HPDE6-E6E7 (cell line): ENCODE measurements at regions not wholly inside any gene's neighbourhood (a gene's known extent, or its start where the extent isn't known, plus 50 kb on each side); places are given as distances from the start of the nearest gene placed in this dataset.
"Not testable (repeated sequence)": the region's sequence is repeated elsewhere in the genome, so short reads cannot be mapped to it uniquely, and the experiment has no call there.

Experiments
- DNase-seq: peaks from one replicate; pipeline ENCODE4 v3.0.0; 2011; ENCODE audit warnings: missing footprints; ENCODE audit errors: extremely low spot score

GRCh38 chr5:109989994-109990722, 300.4 kb downstream of the MAN2A1 start:
- DNase-seq: no peak

GRCh38 chr5:109990723-109991359, 301.1 kb downstream of the MAN2A1 start:
- DNase-seq: no peak

- no peak for DNase-seq
These were observed 302.7 kb downstream of the MAN2A1 start for GRCh38 chr5:109992264-109992915.

GRCh38 chr5:109994135-109994534, 304.4 kb downstream of the MAN2A1 start:
- DNase-seq: no peak

GRCh38 chr5:109996246-109996645, 306.5 kb downstream of the MAN2A1 start:
- no peak for DNase-seq

GRCh38 chr5:109997161-109997560, 307.4 kb downstream of the MAN2A1 start:
- no peak for DNase-seq

- no peak for DNase-seq
These were observed 308.5 kb downstream of the MAN2A1 start for GRCh38 chr5:109998208-109998607.

- no peak for DNase-seq
These were observed 309.0 kb downstream of the MAN2A1 start for GRCh38 chr5:109998726-109999125.

GRCh38 chr5:110001648-110002047, 311.9 kb downstream of the MAN2A1 start:
- no peak for DNase-seq

GRCh38 chr5:110002652-110003051, 312.9 kb downstream of the MAN2A1 start:
- no peak for DNase-seq

- DNase-seq: not testable (repeated sequence)
These were observed 316.3 kb downstream of the MAN2A1 start for GRCh38 chr5:110005907-110006562.

- no peak for DNase-seq
These were observed 317.4 kb downstream of the MAN2A1 start for GRCh38 chr5:110007101-110007500.

GRCh38 chr5:110008131-110008530, 318.4 kb downstream of the MAN2A1 start:
- DNase-seq: no peak

GRCh38 chr5:110012145-110012544, 322.4 kb downstream of the MAN2A1 start:
- DNase-seq: no peak

- no peak for DNase-seq
These were observed 323.3 kb downstream of the MAN2A1 start for GRCh38 chr5:110013017-110013416.

GRCh38 chr5:110017854-110018253, 328.1 kb downstream of the MAN2A1 start:
- no peak for DNase-seq

GRCh38 chr5:110018509-110018908, 328.8 kb downstream of the MAN2A1 start:
- no peak for DNase-seq

GRCh38 chr5:110019119-110019518, 329.4 kb downstream of the MAN2A1 start:
- DNase-seq: no peak

- DNase-seq: no peak
These were observed 330.1 kb downstream of the MAN2A1 start for GRCh38 chr5:110019780-110020179.

- DNase-seq: no peak
These were observed 331.5 kb downstream of the MAN2A1 start for GRCh38 chr5:110021251-110021650.

GRCh38 chr5:110025160-110025559, 335.4 kb downstream of the MAN2A1 start:
- DNase-seq: no peak

GRCh38 chr5:110027527-110028322, 338.0 kb downstream of the MAN2A1 start:
- no peak for DNase-seq
